ENCODE measurements at regions not wholly inside any gene's neighbourhood (a gene's known extent, or its start where the extent isn't known, plus 50 kb on each side); places are given as distances from the start of the nearest gene placed in this dataset.
"Not testable (repeated sequence)": the region's sequence is repeated elsewhere in the genome, so short reads cannot be mapped to it uniquely, and the experiment has no call there.

DNA sequence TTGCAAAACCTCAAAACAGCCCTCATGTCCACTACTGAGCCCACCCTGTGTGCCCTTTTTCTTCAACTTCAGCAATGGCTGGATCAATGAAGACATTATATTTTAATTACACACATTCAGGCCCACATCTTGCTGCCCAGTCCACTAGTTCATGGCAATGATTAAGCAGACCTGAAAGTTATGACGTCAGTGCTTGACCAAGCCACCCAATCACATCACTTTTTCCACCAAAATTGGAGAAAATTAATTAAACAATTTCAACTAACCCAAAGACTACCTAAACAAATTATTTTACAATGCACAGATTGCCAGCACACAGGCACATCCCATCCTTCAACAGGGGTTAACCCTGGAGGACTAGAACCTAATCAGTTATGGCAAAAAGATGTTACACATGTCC lies 86.6 kb downstream of the EIF1AY start:
- H4K20me1 ChIP-seq (ENCODE audit: insufficient read depth): no peaks in the 10 kb centered on the region
- H3K4me1 ChIP-seq (ENCODE audit: control insufficient read depth in 1 of 2, insufficient read depth in 2 of 2, low read length in 2 of 2): no peaks in the 10 kb centered on the region
- no TSS peak for BruUV-seq (replicated peaks)
- no peak for ATAC-seq
- POLR2A ChIA-PET: no interaction called here
- no peaks in the 10 kb centered on the region for H3K79me2 ChIP-seq (ENCODE audit: insufficient read depth, low read length)
- CTCF ChIA-PET: no interaction called here
- no peak for DNase-seq (ENCODE audit: low read depth, low spot score)
- no peak overlapping the region for H3K27ac ChIP-seq (ENCODE audit: low read depth, low read length)
- H3K36me3 ChIP-seq (ENCODE audit: control insufficient read depth in 1 of 2, insufficient read depth in 2 of 2, low read length in 2 of 2): no peaks in the 10 kb centered on the region
- TF ChIP-seq POLR2A (IDR thresholded peaks at IDR 0.05; ENCODE audit: borderline replicate concordance, extremely low read depth, insufficient read depth, insufficient read length) (no peak), EZH2 (IDR thresholded peaks at IDR 0.05) (no peak), SP1 (IDR thresholded peaks at IDR 0.05; ENCODE audit: low read depth) (no peak), YY1 (IDR thresholded peaks at IDR 0.05; ENCODE audit: extremely low read depth, insufficient replicate concordance, low read depth, low read length) (no peak)
- TF ChIP-seq, protein P1, sequence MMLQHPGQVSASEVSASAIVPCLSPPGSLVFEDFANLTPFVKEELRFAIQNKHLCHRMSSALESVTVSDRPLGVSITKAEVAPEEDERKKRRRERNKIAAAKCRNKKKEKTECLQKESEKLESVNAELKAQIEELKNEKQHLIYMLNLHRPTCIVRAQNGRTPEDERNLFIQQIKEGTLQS (IDR thresholded peaks at IDR 0.05): no peak
- no peak overlapping the region for H3K4me2 ChIP-seq (ENCODE audit: low read length)
- no peaks in the 10 kb centered on the region for H3K9me2 ChIP-seq (ENCODE audit: insufficient read depth)
- H3K9me3 ChIP-seq (ENCODE audit: control insufficient read depth in 1 of 2, insufficient read depth in 1 of 2, low read depth in 1 of 2, low read length in 2 of 2): no peaks in the 10 kb centered on the region
- intact Hi-C loops (cut with micrococcal nuclease): no loop called here
- H3K4me3 ChIP-seq (replicated peaks in 1 of 2; ENCODE audit: low read depth in 1 of 2, low read length in 2 of 2): no peak overlapping the region
- RAD21 ChIA-PET (ENCODE audit: low non-redundant PET in 1 of 2, low total read pairs in 2 of 2, uncharacterized antibody in 2 of 2, unreplicated experiment in 2 of 2): no interaction called here
- no peaks in the 10 kb centered on the region for H3K27me3 ChIP-seq (ENCODE audit: insufficient read depth, low read length)
- no peak overlapping the region for H3K9ac ChIP-seq (ENCODE audit: low read length)
- no peak overlapping the region for H2AFZ ChIP-seq (ENCODE audit: low read depth, low read length, poor library complexity, severe bottlenecking)

GRCh38 chrY:20664196-20664595 lies 88.6 kb downstream of the EIF1AY start:
- ChIA-PET CTCF (no interaction called here), POLR2A (no interaction called here), RAD21 (ENCODE audit: low non-redundant PET in 1 of 2, low total read pairs in 2 of 2, uncharacterized antibody in 2 of 2, unreplicated experiment in 2 of 2) (no interaction called here)
- DNase-seq (ENCODE audit: low read depth, low spot score) (no peak), ATAC-seq (no peak)
- H3K27ac ChIP-seq (ENCODE audit: low read depth, low read length): no peak overlapping the region
- H3K4me3 ChIP-seq (replicated peaks in 1 of 2; ENCODE audit: low read depth in 1 of 2, low read length in 2 of 2): no peak overlapping the region
- H3K36me3 ChIP-seq (ENCODE audit: control insufficient read depth in 1 of 2, insufficient read depth in 2 of 2, low read length in 2 of 2): no peaks in the 10 kb centered on the region
- H3K4me2 ChIP-seq (ENCODE audit: low read length): no peak overlapping the region
- H4K20me1 ChIP-seq (ENCODE audit: insufficient read depth): no peaks in the 10 kb centered on the region
- no peaks in the 10 kb centered on the region for H3K9me3 ChIP-seq (ENCODE audit: control insufficient read depth in 1 of 2, insufficient read depth in 1 of 2, low read depth in 1 of 2, low read length in 2 of 2)
- no TSS peak for BruUV-seq (replicated peaks)
- H3K79me2 ChIP-seq (ENCODE audit: insufficient read depth, low read length): no peaks in the 10 kb centered on the region
- no peak overlapping the region for H2AFZ ChIP-seq (ENCODE audit: low read depth, low read length, poor library complexity, severe bottlenecking)
- no peak overlapping the region for H3K9ac ChIP-seq (ENCODE audit: low read length)
- H3K9me2 ChIP-seq (ENCODE audit: insufficient read depth): no peaks in the 10 kb centered on the region
- H3K27me3 ChIP-seq (ENCODE audit: insufficient read depth, low read length): no peaks in the 10 kb centered on the region
- TF ChIP-seq SRF (IDR thresholded peaks at IDR 0.05; ENCODE audit: low read depth): no peak
- TF ChIP-seq EGR1 (IDR thresholded peaks at IDR 0.05; ENCODE audit: low read depth): no peak
- no peak for TF ChIP-seq CBX3 (IDR thresholded peaks at IDR 0.05; ENCODE audit: low read depth)
- TF ChIP-seq, protein P2, sequence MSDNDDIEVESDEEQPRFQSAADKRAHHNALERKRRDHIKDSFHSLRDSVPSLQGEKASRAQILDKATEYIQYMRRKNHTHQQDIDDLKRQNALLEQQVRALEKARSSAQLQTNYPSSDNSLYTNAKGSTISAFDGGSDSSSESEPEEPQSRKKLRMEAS (IDR thresholded peaks at IDR 0.05): no peak
- no peak for TF ChIP-seq SIN3A (IDR thresholded peaks at IDR 0.05; ENCODE audit: low read depth)
- TF ChIP-seq POLR2A (IDR thresholded peaks at IDR 0.05; ENCODE audit: borderline replicate concordance, extremely low read depth, insufficient read depth, insufficient read length): no peak
- TF ChIP-seq YY1 (IDR thresholded peaks at IDR 0.05; ENCODE audit: extremely low read depth, insufficient replicate concordance, low read depth, low read length): no peak
- no peak for TF ChIP-seq EZH2phosphoT487 (IDR thresholded peaks at IDR 0.05; ENCODE audit: borderline replicate concordance)
- no peak for TF ChIP-seq FOSL1 (IDR thresholded peaks at IDR 0.05; ENCODE audit: low read depth)
- TF ChIP-seq SP1 (IDR thresholded peaks at IDR 0.05; ENCODE audit: low read depth): no peak
- TF ChIP-seq ZFX (IDR thresholded peaks at IDR 0.05): no peak
- intact Hi-C loops (cut with micrococcal nuclease): no loop called here
- no peaks in the 10 kb centered on the region for H3K4me1 ChIP-seq (ENCODE audit: control insufficient read depth in 1 of 2, insufficient read depth in 2 of 2, low read length in 2 of 2)

GRCh38 chrY:20665357-20665756 lies 89.8 kb downstream of the EIF1AY start:
- H3K9me2 ChIP-seq (ENCODE audit: insufficient read depth); H4K20me1 ChIP-seq (ENCODE audit: insufficient read depth); BruUV-seq (replicated peaks); intact Hi-C loops (cut with micrococcal nuclease); H3K9me3 ChIP-seq (ENCODE audit: control insufficient read depth in 1 of 2, insufficient read depth in 1 of 2, low read depth in 1 of 2, low read length in 2 of 2); DNase-seq (ENCODE audit: low read depth, low spot score); POLR2A ChIA-PET; CTCF ChIA-PET; H3K27me3 ChIP-seq (ENCODE audit: insufficient read depth, low read length); H3K27ac ChIP-seq (ENCODE audit: low read depth, low read length); RAD21 ChIA-PET (ENCODE audit: low non-redundant PET in 1 of 2, low total read pairs in 2 of 2, uncharacterized antibody in 2 of 2, unreplicated experiment in 2 of 2); H3K4me3 ChIP-seq (replicated peaks in 1 of 2; ENCODE audit: low read depth in 1 of 2, low read length in 2 of 2); H3K9ac ChIP-seq (ENCODE audit: low read length); H2AFZ ChIP-seq (ENCODE audit: low read depth, low read length, poor library complexity, severe bottlenecking); H3K4me2 ChIP-seq (ENCODE audit: low read length); ATAC-seq; H3K4me1 ChIP-seq (ENCODE audit: control insufficient read depth in 1 of 2, insufficient read depth in 2 of 2, low read length in 2 of 2); H3K36me3 ChIP-seq (ENCODE audit: control insufficient read depth in 1 of 2, insufficient read depth in 2 of 2, low read length in 2 of 2); H3K79me2 ChIP-seq (ENCODE audit: insufficient read depth, low read length): not testable (repeated sequence)
